Choroid plexus epithelial cell (primary cell): ENCODE measurements at regions not wholly inside any gene's neighbourhood (a gene's known extent, or its start where the extent isn't known, plus 50 kb on each side); places are given as distances from the start of the nearest gene placed in this dataset.

Source experiments
- DNase-seq: peaks from one replicate; pipeline ENCODE4 v3.0.0-alpha.2; 2010; ENCODE audit warnings: low read depth
- H3K4me3 ChIP-seq: 2 replicates; pipeline ENCODE4 v1.5.1; 2011; ENCODE audit warnings: low read depth, mild to moderate bottlenecking, control low read depth, low read length, moderate library complexity
- CTCF ChIP-seq: conservative IDR thresholded peaks from 2 replicates; pipeline ENCODE4 v1.5.1; 2011; ENCODE audit warnings: low read depth, mild to moderate bottlenecking, control low read depth, inconsistent platforms, low read length, moderate library complexity

- H3K4me3 ChIP-seq: no peak overlapping the region
- no peak for TF ChIP-seq CTCF
Observed at GRCh38 chr6:15949982-15950381, 178.9 kb upstream of the MYLIP start.

GRCh38 chr6:15948930-15949900 is 179.7 kb upstream of the MYLIP start:
- no peak for TF ChIP-seq CTCF
- H3K4me3 ChIP-seq: no peak overlapping the region
- peak; percentile 47 for DNase-seq

More at GRCh38 chr6:15949982-15950381, 178.9 kb upstream of the MYLIP start:
- no peak for DNase-seq

DNA sequence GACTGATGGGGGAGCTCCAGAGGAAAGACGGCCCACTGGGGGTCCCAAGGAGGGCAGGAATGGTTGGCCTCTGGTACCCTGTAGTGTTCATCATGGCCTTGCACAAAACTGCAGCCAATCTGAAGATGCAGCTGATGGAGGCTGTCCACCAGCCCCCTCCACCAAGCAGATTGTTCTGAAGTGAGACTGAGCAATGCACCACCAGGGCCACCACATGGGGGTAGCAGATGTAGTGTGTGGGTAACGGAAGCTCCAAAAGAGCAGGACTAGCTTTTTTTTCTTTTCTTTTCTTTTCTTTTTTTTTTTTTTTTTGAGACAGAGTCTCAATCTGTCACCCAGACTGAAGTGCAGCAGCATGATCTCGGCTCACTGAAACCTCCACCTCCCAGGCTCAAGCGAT is 181.0 kb upstream of the MYLIP start:
- TF ChIP-seq CTCF: no peak
- no peak overlapping the region for H3K4me3 ChIP-seq
- no peak for DNase-seq

- no peak overlapping the region for H3K4me3 ChIP-seq
- TF ChIP-seq CTCF: no peak
Observed at GRCh38 chr6:15947436-15947835, 181.4 kb upstream of the MYLIP start.

GRCh38 chr6:15946701-15947385 is 182.0 kb upstream of the MYLIP start:
- no peak for DNase-seq

More at GRCh38 chr6:15947436-15947835, 181.4 kb upstream of the MYLIP start:
- no peak for DNase-seq

GRCh38 chr6:15945593-15946159 is 183.2 kb upstream of the MYLIP start:
- peak; percentile 61 for DNase-seq
- TF ChIP-seq CTCF: no peak
- H3K4me3 ChIP-seq: no peak overlapping the region

More at GRCh38 chr6:15946701-15947385, 182.0 kb upstream of the MYLIP start:
- no peak overlapping the region for H3K4me3 ChIP-seq
- TF ChIP-seq CTCF: no peak
